ENCODE measurements at regions not wholly inside any gene's neighbourhood (a gene's known extent, or its start where the extent isn't known, plus 50 kb on each side); places are given as distances from the start of the nearest gene placed in this dataset.

GRCh38 chr2:204170411-204170810 is 233.8 kb downstream of the ICOS start:
- no peak for TF ChIP-seq CTCF (IDR thresholded peaks at IDR 0.05; ENCODE audit: extremely low read depth, missing control alignments)
- no peak for DNase-seq (ENCODE audit: low spot score)

GRCh38 chr2:204171432-204172144 is 235.0 kb downstream of the ICOS start:
- no peak for DNase-seq (ENCODE audit: low spot score)
- TF ChIP-seq CTCF (IDR thresholded peaks at IDR 0.05; ENCODE audit: extremely low read depth, missing control alignments), result no peak

GRCh38 chr2:204172145-204172600 is 235.6 kb downstream of the ICOS start:
- DNase-seq (ENCODE audit: low spot score), result no peak
- TF ChIP-seq CTCF (IDR thresholded peaks at IDR 0.05; ENCODE audit: extremely low read depth, missing control alignments), result no peak

GRCh38 chr2:204174034-204174433 is 237.5 kb downstream of the ICOS start:
- DNase-seq (ENCODE audit: low spot score), result no peak
- no peak for TF ChIP-seq CTCF (IDR thresholded peaks at IDR 0.05; ENCODE audit: extremely low read depth, missing control alignments)

- TF ChIP-seq CTCF (IDR thresholded peaks at IDR 0.05; ENCODE audit: extremely low read depth, missing control alignments), result no peak
These were observed 239.1 kb downstream of the ICOS start for GRCh38 chr2:204175552-204176271.

GRCh38 chr2:204176306-204176705 is 239.7 kb downstream of the ICOS start:
- TF ChIP-seq CTCF (IDR thresholded peaks at IDR 0.05; ENCODE audit: extremely low read depth, missing control alignments), result no peak
- no peak for DNase-seq (ENCODE audit: low spot score)

More at GRCh38 chr2:204175552-204176271, 239.1 kb downstream of the ICOS start:
- no peak for DNase-seq (ENCODE audit: low spot score)

GRCh38 chr2:204177251-204177976 is 240.9 kb downstream of the ICOS start:
- peak; percentile 3 for TF ChIP-seq CTCF (IDR thresholded peaks at IDR 0.05; ENCODE audit: extremely low read depth, missing control alignments)
- no peak for DNase-seq (ENCODE audit: low spot score)

All from GM20000 (cell line).